NCI-H146 (cell line): ENCODE measurements at regions not wholly inside any gene's neighbourhood (a gene's known extent, or its start where the extent isn't known, plus 50 kb on each side); places are given as distances from the start of the nearest gene placed in this dataset.
A peak's percentile ranks its signal among the peaks of the same experiment; 100 is the strongest.

Experiments
- DNase-seq: peaks from one replicate; lab custom pipeline; 2025; lab: John Stamatoyannopoulos, UW

DNA sequence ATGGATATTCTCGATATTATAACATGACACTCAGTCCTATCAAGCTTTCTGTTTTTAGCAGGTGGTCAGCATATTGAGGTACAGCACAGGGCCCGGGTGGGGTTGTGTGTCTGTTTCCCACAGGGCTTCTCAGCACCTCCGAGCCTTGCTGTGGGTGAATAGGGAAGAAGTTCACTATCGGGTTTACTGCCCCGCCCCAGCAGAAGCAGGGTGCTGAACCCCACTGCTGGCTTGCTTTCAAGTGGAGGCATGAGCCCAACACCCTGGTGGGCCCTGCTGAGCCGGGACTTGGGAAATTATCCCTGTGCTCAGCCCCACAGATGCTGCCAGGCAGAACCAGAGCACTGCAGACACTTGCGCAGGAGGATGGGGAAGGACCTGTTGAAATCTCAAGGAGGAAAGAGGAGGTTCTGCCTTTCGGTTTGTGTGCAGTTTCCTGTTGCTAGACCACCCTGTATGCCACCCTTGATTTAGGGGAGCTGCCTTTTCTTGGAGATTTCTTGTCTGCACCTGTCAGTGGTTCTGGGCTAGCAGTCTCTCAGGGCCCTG lies 270.3 kb upstream of the SALL3 start:
- DNase-seq: no peak

DNA sequence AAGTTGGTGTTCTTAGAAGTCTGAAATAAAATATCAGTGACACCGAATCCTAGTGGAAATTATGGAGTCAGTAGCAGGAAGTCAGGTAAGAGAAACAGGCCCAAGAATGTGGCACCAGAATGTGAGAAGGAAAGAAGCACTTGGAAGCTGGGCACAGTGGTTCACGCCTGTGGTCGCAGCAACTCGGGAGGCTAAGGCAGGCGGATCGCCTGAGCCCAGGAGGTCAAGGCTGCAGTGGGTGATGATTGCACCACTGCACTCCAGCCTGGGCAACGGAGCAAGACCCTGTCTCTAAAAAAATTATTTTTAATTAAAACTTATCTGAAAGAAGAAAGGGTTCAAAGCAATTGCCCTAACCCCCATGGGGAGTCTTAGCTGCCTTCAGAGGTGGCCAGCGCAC lies 268.3 kb upstream of the SALL3 start:
- DNase-seq: no peak

DNA sequence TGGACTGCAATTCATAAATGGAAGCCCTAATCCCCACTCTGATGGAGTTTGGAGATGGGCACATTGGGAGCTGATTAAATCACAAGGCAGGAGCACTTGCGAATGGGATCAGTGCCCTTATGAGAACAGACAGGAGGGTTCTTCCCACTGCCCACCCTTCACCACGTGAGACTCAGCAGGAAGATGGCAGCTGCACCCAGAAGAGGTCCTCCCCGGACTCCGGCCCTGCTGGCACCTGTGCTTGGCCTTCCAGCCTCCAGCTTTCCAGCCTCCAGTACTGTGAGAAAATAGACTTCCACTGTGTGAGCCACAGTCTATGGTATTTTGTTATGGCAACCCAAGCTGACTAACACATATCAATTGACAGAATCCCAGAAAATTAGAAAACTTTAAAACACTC lies 267.6 kb upstream of the SALL3 start:
- DNase-seq: no peak

GRCh38 chr18:78713069-78713468 lies 266.5 kb upstream of the SALL3 start:
- DNase-seq: no peak

- peak; percentile 60 for DNase-seq
Measured at GRCh38 chr18:78713726-78714125, 265.9 kb upstream of the SALL3 start.

DNA sequence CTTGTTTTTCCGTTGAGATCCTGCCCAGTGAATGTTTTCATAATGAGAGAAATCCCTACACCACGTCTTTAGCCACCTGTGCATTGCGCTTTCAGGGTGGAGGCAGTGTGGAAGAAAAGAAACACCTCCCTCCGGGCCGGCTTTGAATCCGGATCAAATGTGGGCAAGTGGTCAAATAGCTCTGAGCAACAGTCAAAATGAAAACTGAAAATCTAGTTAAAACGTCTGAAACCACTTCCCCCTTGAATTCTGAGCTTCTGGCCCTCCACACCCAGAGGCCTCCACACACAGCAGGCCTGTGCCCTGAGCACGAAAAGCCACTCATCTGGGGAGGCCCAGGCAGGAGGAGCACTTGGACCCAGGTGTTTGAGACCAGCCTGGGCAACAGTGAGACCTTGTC lies 263.6 kb upstream of the SALL3 start:
- DNase-seq: no peak

DNA sequence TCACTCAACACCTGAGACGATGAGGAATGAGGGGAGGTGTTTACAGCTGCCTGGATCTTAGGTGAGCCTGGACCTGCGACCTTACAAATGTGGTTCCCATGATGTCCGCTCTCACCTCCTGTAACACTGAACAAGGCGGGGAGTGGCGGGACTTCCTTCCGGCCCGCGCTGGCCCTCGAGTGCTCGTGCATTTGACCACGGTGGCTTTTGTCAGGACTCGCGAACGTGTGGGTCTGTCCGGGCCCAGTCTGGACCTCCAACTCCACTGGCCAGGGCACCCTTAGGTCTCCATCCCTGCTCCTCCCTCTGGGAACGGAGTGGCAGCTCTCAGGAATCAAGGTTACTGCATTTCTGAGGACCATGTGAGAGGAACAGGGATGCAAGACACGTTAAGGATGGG lies 263.0 kb upstream of the SALL3 start:
- DNase-seq: no peak

DNA sequence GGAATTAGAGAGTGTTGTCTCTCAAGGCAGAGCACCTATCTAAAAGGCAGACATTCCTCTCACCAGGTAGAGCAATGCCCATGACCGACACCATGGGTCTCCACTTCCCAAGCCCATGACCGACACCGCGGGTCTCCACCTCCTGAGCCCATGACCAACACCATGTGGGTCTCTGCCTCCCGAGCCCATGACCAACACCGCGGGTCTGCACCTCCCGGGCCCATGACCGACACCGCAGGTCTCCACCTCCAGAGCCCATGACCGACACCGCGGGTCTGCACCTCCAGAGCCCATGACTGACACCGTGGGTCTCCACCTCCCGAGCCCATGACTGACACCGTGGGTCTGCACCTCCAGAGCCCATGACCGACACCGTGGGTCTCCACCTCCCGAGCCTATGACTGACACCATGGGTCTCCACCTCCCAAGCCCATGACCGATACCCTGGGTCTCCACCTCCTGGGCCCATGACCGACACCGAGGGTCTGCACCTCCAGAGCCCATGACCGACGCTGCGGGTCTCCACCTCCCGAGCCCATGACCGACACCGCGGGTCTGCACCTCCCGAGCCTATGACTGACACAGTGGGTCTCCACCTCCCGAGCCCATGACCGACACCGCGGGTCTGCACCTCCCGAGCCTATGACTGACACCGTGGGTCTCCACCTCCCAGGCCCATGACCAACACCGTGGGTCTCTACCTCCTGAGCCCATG lies 262.4 kb upstream of the SALL3 start:
- DNase-seq: no peak

DNA sequence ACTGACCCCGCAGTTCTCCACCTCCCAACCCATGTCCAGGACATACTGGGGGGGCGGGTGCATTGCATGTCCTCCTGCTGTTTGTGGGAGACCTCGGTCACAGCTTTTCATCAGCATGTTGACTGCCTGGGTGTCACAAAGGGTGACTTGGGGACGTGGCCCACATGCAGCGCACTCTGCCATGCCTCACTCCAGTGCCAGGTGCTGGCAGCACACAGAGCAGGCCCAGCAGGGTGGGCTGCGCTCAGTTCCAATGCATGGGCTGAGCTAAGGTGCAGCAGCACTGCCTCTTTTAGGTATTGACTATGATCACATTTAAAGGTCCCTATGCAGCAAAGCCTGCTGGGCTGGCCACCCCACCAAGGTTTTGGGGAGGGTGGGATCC lies 261.9 kb upstream of the SALL3 start:
- DNase-seq: no peak

GRCh38 chr18:78719821-78720220 lies 259.8 kb upstream of the SALL3 start:
- no peak for DNase-seq

GRCh38 chr18:78720456-78721237 lies 259.0 kb upstream of the SALL3 start:
- no peak for DNase-seq

DNA sequence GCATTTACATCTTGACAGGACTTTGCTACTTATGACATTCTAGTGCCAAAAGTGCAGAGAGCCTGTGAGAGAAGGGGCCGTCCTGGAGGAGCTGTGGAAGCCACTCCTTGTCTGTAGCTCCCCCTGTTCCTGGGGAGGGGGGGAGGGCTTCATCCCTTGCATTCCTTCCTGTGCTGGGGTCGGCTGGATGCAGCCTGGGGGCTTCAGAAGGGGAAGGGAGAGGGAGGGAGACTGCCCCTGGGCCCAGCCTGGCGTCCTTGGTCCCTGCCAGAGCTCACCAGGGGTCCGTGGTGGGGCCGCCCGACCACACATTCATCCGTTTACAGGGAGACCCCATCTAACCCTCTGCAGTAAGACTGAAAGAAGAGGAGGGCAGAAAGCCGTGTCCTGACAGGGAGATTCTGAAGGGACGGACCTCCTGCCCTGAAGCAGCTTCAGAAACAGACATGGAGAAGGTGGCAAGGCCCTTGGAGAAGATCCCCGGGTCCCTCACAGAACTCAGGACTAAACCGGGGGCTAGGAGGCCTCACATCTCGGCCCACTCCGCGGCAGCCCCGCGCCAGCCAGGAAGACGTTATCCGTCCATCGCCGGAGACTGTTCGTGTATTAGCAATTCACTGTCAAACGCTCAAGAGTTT lies 258.3 kb upstream of the SALL3 start:
- no peak for DNase-seq

DNA sequence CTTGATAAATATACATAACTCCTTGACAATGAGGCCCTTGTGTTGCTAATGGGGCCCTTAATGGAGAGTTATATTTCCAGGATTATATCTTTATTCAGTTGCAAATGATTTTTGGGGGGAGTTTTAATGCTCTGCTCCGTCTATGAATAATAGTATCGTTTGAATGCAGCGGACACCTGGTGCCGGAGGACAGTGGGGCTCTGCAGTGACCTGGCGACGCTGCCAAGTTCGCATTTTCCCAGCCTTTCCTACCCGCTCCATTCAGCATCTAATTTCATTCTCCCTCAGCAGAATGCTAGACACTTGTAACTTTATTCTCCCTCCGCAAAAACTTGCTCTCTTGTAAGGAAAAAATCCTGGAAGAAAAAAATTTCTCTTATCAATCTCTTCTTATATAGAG lies 257.6 kb upstream of the SALL3 start:
- DNase-seq: no peak

- no peak for DNase-seq
Measured at GRCh38 chr18:78722386-78722785, 257.2 kb upstream of the SALL3 start.

- DNase-seq: no peak
Measured at GRCh38 chr18:78722929-78723710, 256.5 kb upstream of the SALL3 start.

GRCh38 chr18:78724214-78724914 lies 255.3 kb upstream of the SALL3 start:
- no peak for DNase-seq

DNA sequence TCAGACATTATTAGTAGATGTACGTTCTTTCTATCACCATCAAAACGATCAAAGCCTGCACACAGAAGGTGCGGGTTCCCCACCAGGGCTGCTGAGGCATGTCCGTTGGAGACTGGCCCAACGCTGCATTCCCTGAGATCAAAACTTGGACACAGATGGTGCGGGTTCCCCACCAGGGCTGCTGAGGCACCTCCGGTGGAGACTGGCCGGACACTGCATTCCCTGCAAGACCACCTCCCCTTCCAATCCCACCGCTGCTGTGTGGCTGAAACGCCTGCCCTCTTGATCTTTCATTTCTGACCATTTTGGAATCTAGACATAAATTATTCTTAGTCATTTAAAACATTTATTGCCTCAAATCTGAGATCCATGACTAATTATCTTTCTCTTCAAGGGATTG lies 254.2 kb upstream of the SALL3 start:
- DNase-seq: no peak

DNA sequence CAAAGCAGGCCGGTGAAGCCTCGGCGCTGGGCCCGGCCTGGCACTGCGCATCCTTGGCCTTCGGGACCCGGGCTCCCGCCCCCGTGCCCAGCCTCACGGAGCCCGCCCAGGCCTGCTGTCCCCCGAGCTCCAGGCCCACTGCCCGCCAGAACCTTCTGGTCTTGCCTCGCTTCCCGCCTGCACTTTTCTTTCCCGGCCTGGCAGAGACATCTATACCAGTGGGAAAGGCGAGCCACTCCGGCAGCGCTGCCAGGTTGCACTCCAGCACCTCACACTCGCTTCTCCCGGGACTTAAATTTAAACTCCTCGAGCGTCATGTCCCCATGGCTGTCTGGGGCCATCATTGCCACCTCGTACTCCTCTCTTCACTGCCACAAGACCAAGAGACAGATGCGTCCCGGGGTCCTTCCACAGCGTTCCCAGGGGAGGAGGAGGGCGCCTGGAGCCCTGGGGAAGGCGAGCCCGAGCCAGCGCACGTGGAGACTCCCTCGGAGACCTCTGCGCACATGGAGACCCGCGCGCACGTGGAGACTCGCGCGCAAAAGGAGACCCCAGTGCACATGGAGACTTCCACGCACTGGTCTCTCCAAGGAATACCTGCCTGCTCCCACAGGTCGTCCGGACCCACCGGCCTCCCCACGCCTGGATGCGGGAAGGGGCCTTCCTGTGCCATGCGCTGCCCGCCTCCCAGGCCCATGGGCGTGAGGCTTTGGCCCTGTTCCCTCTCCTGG lies 253.1 kb upstream of the SALL3 start:
- DNase-seq: no peak

DNA sequence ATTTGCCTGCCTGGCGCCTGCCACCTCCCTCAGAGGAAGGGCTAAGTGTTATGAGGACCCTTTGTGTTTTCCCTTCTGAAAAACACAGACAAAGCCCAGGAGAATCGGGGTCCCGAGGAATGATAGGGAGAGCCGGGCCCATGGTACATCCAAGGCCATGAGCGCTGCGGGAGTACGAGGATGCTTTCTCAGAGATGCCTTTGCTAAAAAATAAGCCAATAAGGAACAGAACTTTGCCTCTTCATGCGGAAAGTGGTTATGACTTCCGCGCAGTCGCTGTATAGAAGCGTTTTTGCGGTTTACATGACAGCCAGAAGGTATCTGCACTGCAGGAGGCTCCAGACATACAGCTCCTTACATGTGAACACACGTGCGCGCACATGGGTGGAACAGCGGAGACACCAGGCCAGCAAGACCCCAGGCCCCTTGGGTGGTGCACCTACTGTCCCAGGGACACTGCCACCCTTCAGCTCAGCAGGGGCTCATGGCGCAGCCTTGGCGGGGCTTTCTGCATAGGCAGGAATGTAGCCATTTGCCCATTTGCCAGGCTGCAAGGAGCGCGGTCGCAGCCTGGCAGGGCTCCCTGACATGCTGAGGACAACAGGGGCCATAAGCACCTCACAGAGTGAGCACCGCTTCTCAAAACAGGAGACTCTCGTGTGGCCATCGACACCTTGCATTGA lies 252.4 kb upstream of the SALL3 start:
- DNase-seq: no peak
